HEK293 (cell line): ENCODE measurements at regions not wholly inside any gene's neighbourhood (a gene's known extent, or its start where the extent isn't known, plus 50 kb on each side); places are given as distances from the start of the nearest gene placed in this dataset.

Experiments used
- CTCF ChIA-PET: fragments of 350-600 bp; formaldehyde crosslinking; extraction: SDS; loops from one replicate; lab custom pipeline; 2021; ENCODE audit warnings: antibody characterized with exemption; lab: Yijun Ruan, JAX
- POLR2A ChIA-PET: fragments of 300-600 bp; formaldehyde crosslinking; extraction: SDS; loops from one replicate; lab custom pipeline; 2020; ENCODE audit warnings: antibody characterized with exemption, inconsistent platforms; lab: Yijun Ruan, JAX
- H3K27ac ChIP-seq: fragments of 200-500 bp; sonication (Bioruptor generic); 2 replicates; pipeline ENCODE4 v1.5.1; 2014; ENCODE audit warnings: low read depth, low read length, control low read depth, inconsistent platforms; ENCODE audit errors: extremely low read depth
- H3K36me3 ChIP-seq, 2 experiments: fragments of 200-500 bp in 1 of 2; sonication (Bioruptor generic) in 1 of 2; 1 replicate in 1 of 2; 2 replicates in 1 of 2; pipeline ENCODE4 v1.5.1; 2014 to 2017; ENCODE audit warnings: inconsistent platforms in 2 of 2, low read length in 2 of 2; ENCODE audit not compliant: control insufficient read depth in 2 of 2, insufficient read depth in 1 of 2
- H3K4me1 ChIP-seq: fragments of 200-500 bp; sonication (Bioruptor generic); 2 replicates; pipeline ENCODE4 v1.5.1; 2014; ENCODE audit warnings: mild to moderate bottlenecking, low read length, inconsistent platforms; ENCODE audit not compliant: control insufficient read depth, insufficient read depth
- H3K4me3 ChIP-seq: 2 replicates; pipeline ENCODE4 v1.5.1; 2011; ENCODE audit warnings: low read depth, mild to moderate bottlenecking, control low read depth, low read length, moderate library complexity
- H3K9me3 ChIP-seq: fragments of 200-500 bp; sonication (Bioruptor generic); 2 replicates; pipeline ENCODE4 v1.5.1; 2014; ENCODE audit warnings: low read depth, low read length, inconsistent platforms; ENCODE audit not compliant: control insufficient read depth, insufficient read depth
- HOXA7 ChIP-seq: sonication (generic); formaldehyde crosslinking; IDR thresholded peaks from 2 replicates; pipeline ENCODE4 v1.8.1; 2022; ENCODE audit warnings: missing genetic modification reagents, borderline replicate concordance
- MYNN ChIP-seq: fragments of 450-650 bp; formaldehyde crosslinking; IDR thresholded peaks from 2 replicates; pipeline ENCODE4 v1.5.1; 2016; ENCODE audit warnings: missing biosample characterization, missing genetic modification characterization, borderline replicate concordance
- ZNF112 ChIP-seq: fragments of 450-650 bp; formaldehyde crosslinking; IDR thresholded peaks from 2 replicates; pipeline ENCODE4 v1.5.0; 2017; ENCODE audit warnings: missing biosample characterization, missing genetic modification characterization
- ZNF132 ChIP-seq: fragments of 450-650 bp; formaldehyde crosslinking; IDR thresholded peaks from 2 replicates; pipeline ENCODE4 v1.5.1; 2017; ENCODE audit warnings: missing biosample characterization, missing genetic modification characterization, borderline replicate concordance
- ZNF350 ChIP-seq: fragments of 450-650 bp; formaldehyde crosslinking; IDR thresholded peaks from 2 replicates; pipeline ENCODE4 v1.5.0; 2017; ENCODE audit warnings: missing biosample characterization, mild to moderate bottlenecking, missing genetic modification characterization
- ZNF394 ChIP-seq: fragments of 450-650 bp; formaldehyde crosslinking; IDR thresholded peaks from 2 replicates; pipeline ENCODE4 v1.5.1; 2016; ENCODE audit warnings: missing biosample characterization, missing genetic modification characterization, mild to moderate bottlenecking, moderate library complexity, borderline replicate concordance
- ZNF501 ChIP-seq: fragments of 450-650 bp; formaldehyde crosslinking; IDR thresholded peaks from 2 replicates; pipeline ENCODE4 v1.5.1; 2016; ENCODE audit warnings: missing biosample characterization, missing genetic modification characterization
- ZNF558 ChIP-seq: fragments of 450-650 bp; formaldehyde crosslinking; IDR thresholded peaks from 2 replicates; pipeline ENCODE4 v1.5.1; 2016; ENCODE audit warnings: missing biosample characterization, missing genetic modification characterization
- ZNF623 ChIP-seq: fragments of 450-650 bp; formaldehyde crosslinking; IDR thresholded peaks from 2 replicates; pipeline ENCODE4 v1.5.1; 2016; ENCODE audit warnings: missing biosample characterization, missing genetic modification characterization
- ZNF629 ChIP-seq: fragments of 450-650 bp; formaldehyde crosslinking; IDR thresholded peaks from 2 replicates; pipeline ENCODE4 v1.5.1; 2017; ENCODE audit warnings: missing biosample characterization, missing genetic modification characterization
- ZNF777 ChIP-seq: fragments of 450-650 bp; formaldehyde crosslinking; IDR thresholded peaks from 2 replicates; pipeline ENCODE4 v1.5.1; 2017; ENCODE audit warnings: missing biosample characterization, missing genetic modification characterization, borderline replicate concordance
- TF ChIP-seq, protein P1 (sequence below): fragments of 450-650 bp; formaldehyde crosslinking; IDR thresholded peaks from 2 replicates; pipeline ENCODE4 v1.5.1; 2016; ENCODE audit warnings: missing biosample characterization, missing genetic modification characterization
- TF ChIP-seq, protein P2 (sequence below): fragments of 450-650 bp; formaldehyde crosslinking; IDR thresholded peaks from 2 replicates; pipeline ENCODE4 v1.5.1; 2016; ENCODE audit warnings: missing biosample characterization, missing genetic modification characterization
- TF ChIP-seq, protein P3 (sequence below): fragments of 450-650 bp; formaldehyde crosslinking; IDR thresholded peaks from 2 replicates; pipeline ENCODE4 v1.5.1; 2016; ENCODE audit warnings: missing biosample characterization, missing genetic modification characterization
- TF ChIP-seq, protein P4 (sequence below): fragments of 450-650 bp; formaldehyde crosslinking; IDR thresholded peaks from 2 replicates; pipeline ENCODE4 v1.5.1; 2017; ENCODE audit warnings: missing biosample characterization, missing genetic modification characterization
- TF ChIP-seq, protein P5 (sequence below): fragments of 450-650 bp; formaldehyde crosslinking; IDR thresholded peaks from 2 replicates; pipeline ENCODE4 v1.5.1; 2016; ENCODE audit warnings: missing biosample characterization, missing genetic modification characterization
- TF ChIP-seq, protein P6 (sequence below): fragments of 450-650 bp; formaldehyde crosslinking; IDR thresholded peaks from 2 replicates; pipeline ENCODE4 v1.5.0; 2017; ENCODE audit warnings: missing biosample characterization, missing genetic modification characterization, borderline replicate concordance
- TF ChIP-seq, protein P7 (sequence below): fragments of 450-650 bp; formaldehyde crosslinking; IDR thresholded peaks from 2 replicates; pipeline ENCODE4 v1.5.1; 2016; ENCODE audit warnings: missing biosample characterization, missing genetic modification characterization
- TF ChIP-seq, protein P8 (sequence below): fragments of 450-650 bp; formaldehyde crosslinking; IDR thresholded peaks from 2 replicates; pipeline ENCODE4; 2016; ENCODE audit warnings: missing biosample characterization, missing genetic modification characterization

DNA sequence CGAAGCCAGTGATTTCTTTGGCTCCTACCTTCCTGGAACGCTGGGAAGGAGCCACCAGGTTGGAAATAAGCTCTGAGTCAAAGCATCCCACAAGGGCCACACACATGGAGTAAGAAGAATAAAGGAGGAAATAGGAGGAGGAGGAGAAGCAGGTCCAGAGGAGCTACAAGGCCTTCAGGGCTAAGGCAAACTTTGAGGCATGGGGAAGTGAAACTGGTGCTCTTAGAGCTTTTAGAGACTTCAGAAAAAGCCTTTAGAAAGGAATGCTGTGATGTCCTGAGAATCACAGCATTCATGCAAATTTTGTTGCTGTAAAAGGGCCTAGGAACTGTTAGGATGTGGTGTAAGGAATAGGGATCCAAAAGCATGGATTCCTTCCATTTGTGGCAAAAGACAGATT, 135.9 kb upstream of the ARHGEF9 start:
- Histone ChIP-seq H3K4me1 (no peaks in the 10 kb centered on the region), H3K4me3 (no peak overlapping the region), H3K36me3 (no peaks in the 10 kb centered on the region), H3K9me3 (no peaks in the 10 kb centered on the region; the same call in 1 of the 2 replicates), H3K27ac (no peak overlapping the region)
- TF ChIP-seq ZNF394 (tag by site-specific recombination) = no peak
- TF ChIP-seq MYNN (tag by site-specific recombination) = no peak
- TF ChIP-seq ZNF777 (tag by site-specific recombination) = no peak
- TF ChIP-seq, protein P1, sequence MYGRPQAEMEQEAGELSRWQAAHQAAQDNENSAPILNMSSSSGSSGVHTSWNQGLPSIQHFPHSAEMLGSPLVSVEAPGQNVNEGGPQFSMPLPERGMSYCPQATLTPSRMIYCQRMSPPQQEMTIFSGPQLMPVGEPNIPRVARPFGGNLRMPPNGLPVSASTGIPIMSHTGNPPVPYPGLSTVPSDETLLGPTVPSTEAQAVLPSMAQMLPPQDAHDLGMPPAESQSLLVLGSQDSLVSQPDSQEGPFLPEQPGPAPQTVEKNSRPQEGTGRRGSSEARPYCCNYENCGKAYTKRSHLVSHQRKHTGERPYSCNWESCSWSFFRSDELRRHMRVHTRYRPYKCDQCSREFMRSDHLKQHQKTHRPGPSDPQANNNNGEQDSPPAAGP (tag by site-specific recombination) = no peak
- no peak for TF ChIP-seq ZNF558
- TF ChIP-seq ZNF350 (tag by site-specific recombination) = no peak
- TF ChIP-seq, protein P2, sequence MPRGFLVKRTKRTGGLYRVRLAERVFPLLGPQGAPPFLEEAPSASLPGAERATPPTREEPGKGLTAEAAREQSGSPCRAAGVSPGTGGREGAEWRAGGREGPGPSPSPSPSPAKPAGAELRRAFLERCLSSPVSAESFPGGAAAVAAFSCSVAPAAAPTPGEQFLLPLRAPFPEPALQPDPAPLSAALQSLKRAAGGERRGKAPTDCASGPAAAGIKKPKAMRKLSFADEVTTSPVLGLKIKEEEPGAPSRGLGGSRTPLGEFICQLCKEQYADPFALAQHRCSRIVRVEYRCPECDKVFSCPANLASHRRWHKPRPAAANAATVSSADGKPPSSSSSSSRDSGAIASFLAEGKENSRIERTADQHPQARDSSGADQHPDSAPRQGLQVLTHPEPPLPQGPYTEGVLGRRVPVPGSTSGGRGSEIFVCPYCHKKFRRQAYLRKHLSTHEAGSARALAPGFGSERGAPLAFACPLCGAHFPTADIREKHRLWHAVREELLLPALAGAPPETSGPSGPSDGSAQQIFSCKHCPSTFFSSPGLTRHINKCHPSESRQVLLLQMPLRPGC = no peak
- TF ChIP-seq, protein P3, sequence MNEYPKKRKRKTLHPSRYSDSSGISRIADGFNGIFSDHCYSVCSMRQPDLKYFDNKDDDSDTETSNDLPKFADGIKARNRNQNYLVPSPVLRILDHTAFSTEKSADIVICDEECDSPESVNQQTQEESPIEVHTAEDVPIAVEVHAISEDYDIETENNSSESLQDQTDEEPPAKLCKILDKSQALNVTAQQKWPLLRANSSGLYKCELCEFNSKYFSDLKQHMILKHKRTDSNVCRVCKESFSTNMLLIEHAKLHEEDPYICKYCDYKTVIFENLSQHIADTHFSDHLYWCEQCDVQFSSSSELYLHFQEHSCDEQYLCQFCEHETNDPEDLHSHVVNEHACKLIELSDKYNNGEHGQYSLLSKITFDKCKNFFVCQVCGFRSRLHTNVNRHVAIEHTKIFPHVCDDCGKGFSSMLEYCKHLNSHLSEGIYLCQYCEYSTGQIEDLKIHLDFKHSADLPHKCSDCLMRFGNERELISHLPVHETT = no peak
- TF ChIP-seq, protein P4, sequence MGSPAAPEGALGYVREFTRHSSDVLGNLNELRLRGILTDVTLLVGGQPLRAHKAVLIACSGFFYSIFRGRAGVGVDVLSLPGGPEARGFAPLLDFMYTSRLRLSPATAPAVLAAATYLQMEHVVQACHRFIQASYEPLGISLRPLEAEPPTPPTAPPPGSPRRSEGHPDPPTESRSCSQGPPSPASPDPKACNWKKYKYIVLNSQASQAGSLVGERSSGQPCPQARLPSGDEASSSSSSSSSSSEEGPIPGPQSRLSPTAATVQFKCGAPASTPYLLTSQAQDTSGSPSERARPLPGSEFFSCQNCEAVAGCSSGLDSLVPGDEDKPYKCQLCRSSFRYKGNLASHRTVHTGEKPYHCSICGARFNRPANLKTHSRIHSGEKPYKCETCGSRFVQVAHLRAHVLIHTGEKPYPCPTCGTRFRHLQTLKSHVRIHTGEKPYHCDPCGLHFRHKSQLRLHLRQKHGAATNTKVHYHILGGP = no peak
- no peak for TF ChIP-seq ZNF112 (tag by site-specific recombination)
- TF ChIP-seq ZNF501 = no peak
- ChIA-PET CTCF (interaction anchor here (0.7 kb wide), 1 partner anchor 1619 kb away, joined by 3 read pairs; no protein-coding TSS in a partner anchor), POLR2A (no interaction called here)

DNA sequence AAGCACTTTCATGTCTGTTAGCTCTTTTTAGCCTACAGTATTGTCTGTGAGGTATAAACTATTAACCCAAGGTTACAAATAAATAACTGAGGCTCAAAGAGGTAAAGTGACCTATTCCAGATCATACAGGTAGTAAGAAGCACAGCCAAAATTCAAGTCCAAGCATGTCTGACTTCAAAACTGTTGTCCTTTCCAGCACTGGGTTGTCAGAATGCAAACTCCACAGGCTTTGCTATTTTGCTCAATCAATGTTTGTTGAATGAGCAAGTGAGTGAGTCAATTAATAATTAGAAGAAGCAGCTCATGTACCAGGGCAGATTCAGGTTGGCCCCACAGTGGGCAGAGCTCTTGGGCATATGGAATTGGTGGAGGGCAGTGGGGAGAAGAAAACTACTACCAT, 134.1 kb upstream of the ARHGEF9 start:
- Histone ChIP-seq H3K4me3 (no peak overlapping the region), H3K36me3 (no peaks in the 10 kb centered on the region), H3K4me1 (no peaks in the 10 kb centered on the region), H3K27ac (no peak overlapping the region), H3K9me3 (no peaks in the 10 kb centered on the region; the same call in none of the 2 replicates)
- ChIA-PET CTCF (interaction anchor here (0.6 to 1.5 kb wide), 2 partner anchors 11 to 1147 kb away, joined by 3 to 4 read pairs; no protein-coding TSS in a partner anchor), POLR2A (no interaction called here)
- TF ChIP-seq ZNF132 (tag by site-specific recombination) (no peak), ZNF623 (tag by site-specific recombination) (no peak), HOXA7 (CRISPR knock-in tag) (no peak), ZNF629 (tag by site-specific recombination) (no peak)
- TF ChIP-seq, protein P5, sequence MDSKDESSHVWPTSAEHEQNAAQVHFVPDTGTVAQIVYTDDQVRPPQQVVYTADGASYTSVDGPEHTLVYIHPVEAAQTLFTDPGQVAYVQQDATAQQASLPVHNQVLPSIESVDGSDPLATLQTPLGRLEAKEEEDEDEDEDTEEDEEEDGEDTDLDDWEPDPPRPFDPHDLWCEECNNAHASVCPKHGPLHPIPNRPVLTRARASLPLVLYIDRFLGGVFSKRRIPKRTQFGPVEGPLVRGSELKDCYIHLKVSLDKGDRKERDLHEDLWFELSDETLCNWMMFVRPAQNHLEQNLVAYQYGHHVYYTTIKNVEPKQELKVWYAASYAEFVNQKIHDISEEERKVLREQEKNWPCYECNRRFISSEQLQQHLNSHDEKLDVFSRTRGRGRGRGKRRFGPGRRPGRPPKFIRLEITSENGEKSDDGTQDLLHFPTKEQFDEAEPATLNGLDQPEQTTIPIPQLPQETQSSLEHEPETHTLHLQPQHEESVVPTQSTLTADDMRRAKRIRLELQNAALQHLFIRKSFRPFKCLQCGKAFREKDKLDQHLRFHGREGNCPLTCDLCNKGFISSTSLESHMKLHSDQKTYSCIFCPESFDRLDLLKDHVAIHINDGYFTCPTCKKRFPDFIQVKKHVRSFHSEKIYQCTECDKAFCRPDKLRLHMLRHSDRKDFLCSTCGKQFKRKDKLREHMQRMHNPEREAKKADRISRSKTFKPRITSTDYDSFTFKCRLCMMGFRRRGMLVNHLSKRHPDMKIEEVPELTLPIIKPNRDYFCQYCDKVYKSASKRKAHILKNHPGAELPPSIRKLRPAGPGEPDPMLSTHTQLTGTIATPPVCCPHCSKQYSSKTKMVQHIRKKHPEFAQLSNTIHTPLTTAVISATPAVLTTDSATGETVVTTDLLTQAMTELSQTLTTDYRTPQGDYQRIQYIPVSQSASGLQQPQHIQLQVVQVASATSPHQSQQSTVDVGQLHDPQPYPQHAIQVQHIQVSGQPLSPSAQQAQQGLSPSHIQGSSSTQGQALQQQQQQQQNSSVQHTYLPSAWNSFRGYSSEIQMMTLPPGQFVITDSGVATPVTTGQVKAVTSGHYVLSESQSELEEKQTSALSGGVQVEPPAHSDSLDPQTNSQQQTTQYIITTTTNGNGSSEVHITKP (tag by site-specific recombination) = no peak
- TF ChIP-seq, protein P6, sequence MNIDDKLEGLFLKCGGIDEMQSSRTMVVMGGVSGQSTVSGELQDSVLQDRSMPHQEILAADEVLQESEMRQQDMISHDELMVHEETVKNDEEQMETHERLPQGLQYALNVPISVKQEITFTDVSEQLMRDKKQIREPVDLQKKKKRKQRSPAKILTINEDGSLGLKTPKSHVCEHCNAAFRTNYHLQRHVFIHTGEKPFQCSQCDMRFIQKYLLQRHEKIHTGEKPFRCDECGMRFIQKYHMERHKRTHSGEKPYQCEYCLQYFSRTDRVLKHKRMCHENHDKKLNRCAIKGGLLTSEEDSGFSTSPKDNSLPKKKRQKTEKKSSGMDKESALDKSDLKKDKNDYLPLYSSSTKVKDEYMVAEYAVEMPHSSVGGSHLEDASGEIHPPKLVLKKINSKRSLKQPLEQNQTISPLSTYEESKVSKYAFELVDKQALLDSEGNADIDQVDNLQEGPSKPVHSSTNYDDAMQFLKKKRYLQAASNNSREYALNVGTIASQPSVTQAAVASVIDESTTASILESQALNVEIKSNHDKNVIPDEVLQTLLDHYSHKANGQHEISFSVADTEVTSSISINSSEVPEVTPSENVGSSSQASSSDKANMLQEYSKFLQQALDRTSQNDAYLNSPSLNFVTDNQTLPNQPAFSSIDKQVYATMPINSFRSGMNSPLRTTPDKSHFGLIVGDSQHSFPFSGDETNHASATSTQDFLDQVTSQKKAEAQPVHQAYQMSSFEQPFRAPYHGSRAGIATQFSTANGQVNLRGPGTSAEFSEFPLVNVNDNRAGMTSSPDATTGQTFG (tag by site-specific recombination) = no peak
- TF ChIP-seq, protein P7, sequence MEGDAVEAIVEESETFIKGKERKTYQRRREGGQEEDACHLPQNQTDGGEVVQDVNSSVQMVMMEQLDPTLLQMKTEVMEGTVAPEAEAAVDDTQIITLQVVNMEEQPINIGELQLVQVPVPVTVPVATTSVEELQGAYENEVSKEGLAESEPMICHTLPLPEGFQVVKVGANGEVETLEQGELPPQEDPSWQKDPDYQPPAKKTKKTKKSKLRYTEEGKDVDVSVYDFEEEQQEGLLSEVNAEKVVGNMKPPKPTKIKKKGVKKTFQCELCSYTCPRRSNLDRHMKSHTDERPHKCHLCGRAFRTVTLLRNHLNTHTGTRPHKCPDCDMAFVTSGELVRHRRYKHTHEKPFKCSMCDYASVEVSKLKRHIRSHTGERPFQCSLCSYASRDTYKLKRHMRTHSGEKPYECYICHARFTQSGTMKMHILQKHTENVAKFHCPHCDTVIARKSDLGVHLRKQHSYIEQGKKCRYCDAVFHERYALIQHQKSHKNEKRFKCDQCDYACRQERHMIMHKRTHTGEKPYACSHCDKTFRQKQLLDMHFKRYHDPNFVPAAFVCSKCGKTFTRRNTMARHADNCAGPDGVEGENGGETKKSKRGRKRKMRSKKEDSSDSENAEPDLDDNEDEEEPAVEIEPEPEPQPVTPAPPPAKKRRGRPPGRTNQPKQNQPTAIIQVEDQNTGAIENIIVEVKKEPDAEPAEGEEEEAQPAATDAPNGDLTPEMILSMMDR (tag by site-specific recombination) = no peak
- TF ChIP-seq, protein P8, sequence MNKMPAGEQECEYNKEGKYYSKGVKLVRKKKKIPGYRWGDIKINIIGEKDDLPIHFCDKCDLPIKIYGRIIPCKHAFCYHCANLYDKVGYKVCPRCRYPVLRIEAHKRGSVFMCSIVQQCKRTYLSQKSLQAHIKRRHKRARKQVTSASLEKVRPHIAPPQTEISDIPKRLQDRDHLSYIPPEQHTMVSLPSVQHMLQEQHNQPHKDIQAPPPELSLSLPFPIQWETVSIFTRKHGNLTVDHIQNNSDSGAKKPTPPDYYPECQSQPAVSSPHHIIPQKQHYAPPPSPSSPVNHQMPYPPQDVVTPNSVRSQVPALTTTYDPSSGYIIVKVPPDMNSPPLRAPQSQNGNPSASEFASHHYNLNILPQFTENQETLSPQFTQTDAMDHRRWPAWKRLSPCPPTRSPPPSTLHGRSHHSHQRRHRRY (tag by site-specific recombination) = no peak
